ENCODE measurements at regions not wholly inside any gene's neighbourhood (a gene's known extent, or its start where the extent isn't known, plus 50 kb on each side); places are given as distances from the start of the nearest gene placed in this dataset.
A peak's percentile ranks its signal among the peaks of the same experiment; 100 is the strongest.

DNA sequence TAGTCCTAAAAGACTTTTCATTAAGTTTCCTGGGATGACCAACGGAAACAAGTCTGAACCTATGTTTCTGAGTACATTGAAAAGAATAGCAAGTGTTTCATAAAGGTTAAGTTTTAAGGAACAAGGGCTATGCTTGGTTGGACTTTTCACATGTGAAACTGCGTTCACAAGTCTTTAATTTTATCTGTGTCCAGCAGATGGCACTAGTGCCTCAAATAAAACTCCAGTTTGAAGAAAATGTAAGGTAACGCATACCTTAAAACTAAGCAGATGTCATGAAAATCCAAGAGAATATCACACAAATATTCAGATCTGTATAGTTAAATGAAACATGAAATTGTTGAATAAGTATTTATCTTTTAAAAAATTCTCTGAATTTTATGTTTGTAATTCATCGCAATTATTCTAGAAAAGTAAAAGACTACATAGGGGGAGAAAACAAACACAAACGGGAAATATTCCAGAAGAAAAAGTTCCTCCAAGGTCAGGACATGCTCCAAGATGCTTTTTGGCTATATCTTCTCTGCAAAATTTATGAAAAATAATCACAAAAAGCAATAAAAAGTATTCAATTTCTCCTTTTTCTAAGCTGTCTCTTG, 89.6 kb upstream of the MAD2L1 start:
- TF ChIP-seq, protein P1, sequence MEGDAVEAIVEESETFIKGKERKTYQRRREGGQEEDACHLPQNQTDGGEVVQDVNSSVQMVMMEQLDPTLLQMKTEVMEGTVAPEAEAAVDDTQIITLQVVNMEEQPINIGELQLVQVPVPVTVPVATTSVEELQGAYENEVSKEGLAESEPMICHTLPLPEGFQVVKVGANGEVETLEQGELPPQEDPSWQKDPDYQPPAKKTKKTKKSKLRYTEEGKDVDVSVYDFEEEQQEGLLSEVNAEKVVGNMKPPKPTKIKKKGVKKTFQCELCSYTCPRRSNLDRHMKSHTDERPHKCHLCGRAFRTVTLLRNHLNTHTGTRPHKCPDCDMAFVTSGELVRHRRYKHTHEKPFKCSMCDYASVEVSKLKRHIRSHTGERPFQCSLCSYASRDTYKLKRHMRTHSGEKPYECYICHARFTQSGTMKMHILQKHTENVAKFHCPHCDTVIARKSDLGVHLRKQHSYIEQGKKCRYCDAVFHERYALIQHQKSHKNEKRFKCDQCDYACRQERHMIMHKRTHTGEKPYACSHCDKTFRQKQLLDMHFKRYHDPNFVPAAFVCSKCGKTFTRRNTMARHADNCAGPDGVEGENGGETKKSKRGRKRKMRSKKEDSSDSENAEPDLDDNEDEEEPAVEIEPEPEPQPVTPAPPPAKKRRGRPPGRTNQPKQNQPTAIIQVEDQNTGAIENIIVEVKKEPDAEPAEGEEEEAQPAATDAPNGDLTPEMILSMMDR (IDR thresholded peaks at IDR 0.05) = peak; percentile 55 to 71 (median 63)
- TF ChIP-seq POLR2AphosphoS5 (IDR thresholded peaks at IDR 0.05) = no peak
- no peak for TF ChIP-seq POLR2A (IDR thresholded peaks at IDR 0.05; ENCODE audit: low read depth)
- TF ChIP-seq EP300 (IDR thresholded peaks at IDR 0.05) = no peak
- no peak for DNase-seq (ENCODE audit: extremely low spot score)
- Histone ChIP-seq H3K9me3 (no peaks in the 10 kb centered on the region), H3K36me3 (no peaks in the 10 kb centered on the region), H3K27ac (replicated peaks in 1 of 4) (no peak overlapping the region), H3K4me3 (no peak overlapping the region), H3K4me1 (no peaks in the 10 kb centered on the region), H3K27me3 (no peaks in the 10 kb centered on the region)
- intact Hi-C loops (cut with DNase I) = loop anchor here (2.0 to 5.0 kb wide), 2 partner anchors 941 to 1096 kb away; no protein-coding TSS in a partner anchor
- 33% methylated on average over 5 of the region's 5 CpGs for WGBS

DNA sequence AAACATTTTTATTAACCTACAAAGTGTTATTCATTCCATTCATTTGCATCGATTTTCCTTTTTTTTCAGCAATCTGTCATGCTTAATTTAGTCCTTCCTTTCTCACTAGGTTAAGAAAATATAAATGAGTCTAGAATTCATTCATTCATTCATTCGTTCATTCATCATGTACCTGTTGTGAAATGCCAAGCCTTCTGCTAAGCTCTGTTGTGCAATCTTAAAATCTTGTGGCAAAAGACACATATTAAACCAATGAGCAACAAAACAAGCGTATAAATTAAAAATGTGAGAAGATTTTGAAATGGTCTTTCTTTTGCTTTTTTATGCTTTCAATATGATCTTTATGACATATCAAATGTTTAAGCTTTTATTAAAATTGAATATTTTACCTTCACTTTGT, 88.6 kb upstream of the MAD2L1 start:
- Histone ChIP-seq H3K4me1 (no peaks in the 10 kb centered on the region), H3K27ac (replicated peaks in 1 of 4) (no peak overlapping the region), H3K27me3 (no peaks in the 10 kb centered on the region), H3K9me3 (no peaks in the 10 kb centered on the region), H3K4me3 (no peak overlapping the region), H3K36me3 (no peaks in the 10 kb centered on the region)
- DNase-seq (ENCODE audit: extremely low spot score) = no peak
- no peak for TF ChIP-seq POLR2A (IDR thresholded peaks at IDR 0.05; ENCODE audit: low read depth)
- TF ChIP-seq, protein P1 (IDR thresholded peaks at IDR 0.05) = no peak
- TF ChIP-seq EP300 (IDR thresholded peaks at IDR 0.05) = no peak
- TF ChIP-seq POLR2AphosphoS5 (IDR thresholded peaks at IDR 0.05) = no peak
- WGBS = 71% methylated on average over 3 of the region's 3 CpGs
- intact Hi-C loops (cut with DNase I) = loop anchor here (5.0 kb wide), 1 partner anchor 1097 kb away; no protein-coding TSS in a partner anchor

DNA sequence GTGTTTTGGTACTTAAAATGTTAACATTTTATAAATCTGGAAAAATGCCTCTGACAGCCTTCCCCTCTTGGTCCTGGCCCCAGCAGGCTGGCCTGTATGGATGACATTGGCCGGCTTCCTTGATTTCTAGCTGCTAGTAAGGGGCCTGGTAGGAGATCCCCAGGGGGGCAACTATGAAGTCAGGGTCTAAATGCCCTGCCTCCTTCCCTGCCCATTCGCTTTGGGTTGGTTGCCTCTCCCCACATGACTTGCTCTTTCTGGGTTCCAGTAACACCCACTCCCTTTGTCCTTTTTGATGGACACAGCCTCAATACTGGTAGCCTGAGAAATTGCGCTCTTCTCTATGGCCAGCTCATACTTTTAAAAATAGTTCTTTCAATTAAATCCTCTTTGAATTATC, 78.0 kb upstream of the MAD2L1 start:
- Histone ChIP-seq H3K4me3 (no peak overlapping the region), H3K9me3 (no peaks in the 10 kb centered on the region), H3K36me3 (no peaks in the 10 kb centered on the region), H3K27ac (replicated peaks in 1 of 4) (no peak overlapping the region), H3K27me3 (no peaks in the 10 kb centered on the region), H3K4me1 (no peaks in the 10 kb centered on the region)
- no peak for TF ChIP-seq POLR2A (IDR thresholded peaks at IDR 0.05; ENCODE audit: low read depth)
- no peak for TF ChIP-seq EP300 (IDR thresholded peaks at IDR 0.05)
- TF ChIP-seq, protein P1 (IDR thresholded peaks at IDR 0.05) = no peak
- TF ChIP-seq POLR2AphosphoS5 (IDR thresholded peaks at IDR 0.05) = no peak
- DNase-seq (ENCODE audit: extremely low spot score) = no peak
- 81% methylated on average over 3 of the region's 3 CpGs for WGBS
- intact Hi-C loops (cut with DNase I) = no loop called here

DNA sequence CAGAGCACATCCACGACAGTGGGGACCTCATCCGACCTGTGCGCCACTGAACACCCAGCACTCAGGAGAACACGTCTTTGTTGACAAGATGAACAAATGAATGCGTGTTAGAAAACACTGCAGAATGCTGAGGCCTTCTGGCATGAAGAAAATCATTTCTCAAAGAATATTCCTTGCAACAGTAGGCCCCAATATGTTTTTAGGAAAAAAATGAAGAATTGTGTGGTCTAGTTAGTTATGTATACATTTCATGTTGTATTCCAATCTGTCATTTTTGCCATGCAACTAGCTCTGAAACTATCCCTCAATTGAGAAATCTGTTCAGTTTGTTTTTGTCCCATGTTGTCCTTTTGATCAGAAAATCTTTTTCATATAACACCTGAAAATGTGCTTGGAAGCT, 77.4 kb upstream of the MAD2L1 start:
- H3K4me1 ChIP-seq = no peaks in the 10 kb centered on the region
- WGBS = 76% methylated on average over 5 of the region's 5 CpGs
- DNase-seq (ENCODE audit: extremely low spot score) = no peak
- H3K27ac ChIP-seq (replicated peaks in 1 of 4) = no peak overlapping the region
- H3K36me3 ChIP-seq = no peaks in the 10 kb centered on the region
- TF ChIP-seq POLR2A (IDR thresholded peaks at IDR 0.05; ENCODE audit: low read depth) (no peak), EP300 (IDR thresholded peaks at IDR 0.05) (no peak), POLR2AphosphoS5 (IDR thresholded peaks at IDR 0.05) (no peak)
- TF ChIP-seq, protein P1 (IDR thresholded peaks at IDR 0.05) = no peak
- no peaks in the 10 kb centered on the region for H3K27me3 ChIP-seq
- intact Hi-C loops (cut with DNase I) = no loop called here
- H3K4me3 ChIP-seq = no peak overlapping the region
- H3K9me3 ChIP-seq = no peaks in the 10 kb centered on the region

DNA sequence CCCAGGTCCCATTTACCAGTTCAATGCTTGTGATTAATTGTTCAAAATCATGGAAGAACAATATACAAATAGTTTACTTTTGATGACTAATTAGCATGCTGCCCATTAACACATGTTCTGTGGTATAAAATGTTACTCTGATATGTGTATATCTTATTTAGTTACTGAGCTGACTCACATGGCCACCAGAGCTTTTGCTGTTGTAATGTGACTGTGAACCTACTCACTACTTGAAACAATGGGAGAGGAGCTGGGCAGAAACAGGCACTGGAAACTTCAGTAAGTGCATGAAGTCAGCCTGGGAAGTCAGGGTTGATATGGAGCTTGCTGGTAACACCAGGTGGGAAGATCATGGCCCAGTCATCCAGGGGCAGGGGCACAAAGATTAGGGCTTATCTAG, 72.7 kb upstream of the MAD2L1 start:
- TF ChIP-seq POLR2A (IDR thresholded peaks at IDR 0.05; ENCODE audit: low read depth) (no peak), POLR2AphosphoS5 (IDR thresholded peaks at IDR 0.05) (no peak), EP300 (IDR thresholded peaks at IDR 0.05) (no peak)
- TF ChIP-seq, protein P1 (IDR thresholded peaks at IDR 0.05) = no peak
- Histone ChIP-seq H3K27ac (replicated peaks in 1 of 4) (no peak overlapping the region), H3K36me3 (no peaks in the 10 kb centered on the region), H3K4me3 (no peak overlapping the region), H3K4me1 (no peaks in the 10 kb centered on the region), H3K9me3 (no peaks in the 10 kb centered on the region), H3K27me3 (no peaks in the 10 kb centered on the region)
- intact Hi-C loops (cut with DNase I) = no loop called here
- no peak for DNase-seq (ENCODE audit: extremely low spot score)
